OCI-LY3 (cell line): ENCODE measurements at regions not wholly inside any gene's neighbourhood (a gene's known extent, or its start where the extent isn't known, plus 50 kb on each side); places are given as distances from the start of the nearest gene placed in this dataset.

Experiments used
- H2AFZ ChIP-seq: fragments of 200-600, 300-600 bp; shearing (Covaris generic); 2 replicates; pipeline ENCODE4 v1.6.0; 2014; ENCODE audit warnings: antibody characterized with exemption, low read depth, low read length
- H3K27ac ChIP-seq: fragments of 200-600, 300-600 bp; sonication (generic); 2 replicates; pipeline ENCODE4 v1.5.1; 2014; ENCODE audit warnings: mild to moderate bottlenecking, low read length, moderate library complexity, mixed read lengths
- H3K27me3 ChIP-seq: fragments of 200-600, 300-600 bp; sonication (generic); 2 replicates; pipeline ENCODE4 v1.6.1; 2014; ENCODE audit warnings: low read depth, low read length, mixed read lengths
- H3K36me3 ChIP-seq: fragments of 200-600, 300-600 bp; sonication (generic); replicated peaks from 2 replicates; pipeline ENCODE3; 2014; ENCODE audit warnings: low read depth, low read length, mixed read lengths
- H3K4me1 ChIP-seq: fragments of 300-600, 200-600 bp; sonication (generic); 2 replicates; pipeline ENCODE4 v1.6.1; 2014; ENCODE audit warnings: low read length, mixed read lengths
- H3K4me2 ChIP-seq: fragments of 200-600, 300-600 bp; sonication (generic); 2 replicates; pipeline ENCODE4 v1.6.1; 2014; ENCODE audit warnings: low read length, mixed read lengths
- H3K4me3 ChIP-seq: fragments of 300-600, 200-600 bp; sonication (generic); 2 replicates; pipeline ENCODE4 v1.5.1; 2014; ENCODE audit warnings: antibody characterized with exemption, mild to moderate bottlenecking, low read length, moderate library complexity
- H3K79me2 ChIP-seq: fragments of 300-600, 200-600 bp; shearing (Covaris generic); 2 replicates; pipeline ENCODE4 v1.6.1; 2014; ENCODE audit warnings: mild to moderate bottlenecking, low read length, mixed read lengths
- H3K9ac ChIP-seq: fragments of 300-600, 200-600 bp; shearing (Covaris generic); 2 replicates; pipeline ENCODE4 v1.6.0; 2014; ENCODE audit warnings: mild to moderate bottlenecking, low read length, moderate library complexity
- H3K9me3 ChIP-seq: fragments of 200-600, 300-600 bp; shearing (Covaris generic); 2 replicates; pipeline ENCODE4 v1.6.1; 2014; ENCODE audit warnings: low read length, mixed read lengths; ENCODE audit not compliant: insufficient read depth
- H4K20me1 ChIP-seq: fragments of 200-600, 300-600 bp; sonication (generic); 2 replicates; pipeline ENCODE4 v1.6.1; 2016; ENCODE audit warnings: low read length, mixed read lengths; ENCODE audit not compliant: insufficient read depth
- CTCF ChIP-seq: fragments of 200-600, 300-600 bp; sonication (generic); IDR thresholded peaks from 2 replicates; pipeline ENCODE4 v1.5.1; 2014; ENCODE audit warnings: antibody characterized with exemption, low read length, low read depth
- EZH2phosphoT487 ChIP-seq: fragments of 200-600 bp; shearing (Covaris generic); IDR thresholded peaks from 2 replicates; pipeline ENCODE4 v1.6.1; 2018; ENCODE audit warnings: antibody characterized with exemption, mixed run types, low read depth

GRCh38 chr1:83573776-83574175 lies 425.2 kb downstream of the TTLL7 start:
- Histone ChIP-seq H3K9me3 (no peaks in the 10 kb centered on the region), H3K79me2 (no peaks in the 10 kb centered on the region), H3K27ac (no peak overlapping the region), H3K27me3 (no peaks in the 10 kb centered on the region), H4K20me1 (no peaks in the 10 kb centered on the region), H2AFZ (no peak overlapping the region), H3K36me3 (no peaks in the 10 kb centered on the region), H3K9ac (no peak overlapping the region), H3K4me1 (no peaks in the 10 kb centered on the region), H3K4me3 (no peak overlapping the region), H3K4me2 (no peak overlapping the region)
- TF ChIP-seq EZH2phosphoT487 (no peak), CTCF (no peak)

GRCh38 chr1:83571536-83571935 lies 427.4 kb downstream of the TTLL7 start:
- Histone ChIP-seq H3K4me1 (no peaks in the 10 kb centered on the region), H3K79me2 (no peaks in the 10 kb centered on the region), H3K27me3 (no peaks in the 10 kb centered on the region), H3K36me3 (no peaks in the 10 kb centered on the region), H3K4me3 (no peak overlapping the region), H3K4me2 (no peak overlapping the region), H2AFZ (no peak overlapping the region), H3K9ac (no peak overlapping the region), H3K27ac (no peak overlapping the region), H4K20me1 (no peaks in the 10 kb centered on the region), H3K9me3 (no peaks in the 10 kb centered on the region)
- TF ChIP-seq EZH2phosphoT487 (no peak), CTCF (no peak)

GRCh38 chr1:83561346-83561745 lies 437.6 kb downstream of the TTLL7 start:
- Histone ChIP-seq H3K9ac (no peak overlapping the region), H3K4me2 (no peak overlapping the region)

GRCh38 chr1:83559129-83559840 lies 439.6 kb downstream of the TTLL7 start:
- Histone ChIP-seq H3K4me3 (no peak overlapping the region), H3K9me3 (no peaks in the 10 kb centered on the region), H3K4me2 (peak overlapping the region; percentile 35), H3K27ac (peak overlapping the region; percentile 32), H3K27me3 (no peaks in the 10 kb centered on the region), H3K9ac (no peak overlapping the region), H2AFZ (peak overlapping the region; percentile 56; the same call in 1 of the 2 replicates), H4K20me1 (no peaks in the 10 kb centered on the region), H3K36me3 (no peaks in the 10 kb centered on the region), H3K4me1 (peaks cover 21% of the 10 kb centered on the region), H3K79me2 (no peaks in the 10 kb centered on the region)
- TF ChIP-seq CTCF (no peak), EZH2phosphoT487 (no peak)

More at GRCh38 chr1:83561346-83561745, 437.6 kb downstream of the TTLL7 start:
- Histone ChIP-seq H3K27ac (no peak overlapping the region), H3K9me3 (no peaks in the 10 kb centered on the region), H4K20me1 (no peaks in the 10 kb centered on the region), H2AFZ (no peak overlapping the region), H3K79me2 (no peaks in the 10 kb centered on the region), H3K4me1 (peaks cover 18% of the 10 kb centered on the region), H3K27me3 (no peaks in the 10 kb centered on the region), H3K36me3 (no peaks in the 10 kb centered on the region), H3K4me3 (no peak overlapping the region)
- no peak for TF ChIP-seq CTCF
